Skeletal muscle cell (primary cell): ENCODE measurements at regions not wholly inside any gene's neighbourhood (a gene's known extent, or its start where the extent isn't known, plus 50 kb on each side); places are given as distances from the start of the nearest gene placed in this dataset.
"Not testable (repeated sequence)": the region's sequence is repeated elsewhere in the genome, so short reads cannot be mapped to it uniquely, and the experiment has no call there.

Experiments used
- DNase-seq: peaks from one replicate; pipeline ENCODE4 v3.0.0-alpha.2; 2010; ENCODE audit warnings: low read depth
- H3K4me3 ChIP-seq: 2 replicates; pipeline ENCODE4 v1.5.1; 2011; ENCODE audit warnings: low read depth, mild to moderate bottlenecking, control low read depth, low read length, moderate library complexity

DNA sequence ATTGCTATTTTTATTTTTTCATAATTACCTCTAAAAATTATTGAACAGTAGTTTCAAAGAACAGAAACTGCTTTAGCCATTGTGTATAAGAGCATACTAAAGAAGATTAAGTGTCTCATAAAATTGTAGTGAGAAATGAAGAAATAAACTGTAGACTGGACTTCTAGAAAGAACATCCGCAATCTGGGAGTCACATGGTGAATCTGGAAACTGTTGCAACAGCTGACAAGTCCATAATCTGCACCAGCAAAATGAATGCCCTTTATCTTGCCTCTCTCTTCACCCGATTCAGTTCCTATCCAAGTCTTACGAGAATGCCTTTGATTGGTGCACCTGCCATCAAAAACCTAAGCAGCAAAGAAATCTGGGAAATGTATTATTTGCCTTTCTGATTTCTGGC lies 312.9 kb downstream of the NAF1 start:
- H3K4me3 ChIP-seq: no peak overlapping the region
- no peak for DNase-seq

DNA sequence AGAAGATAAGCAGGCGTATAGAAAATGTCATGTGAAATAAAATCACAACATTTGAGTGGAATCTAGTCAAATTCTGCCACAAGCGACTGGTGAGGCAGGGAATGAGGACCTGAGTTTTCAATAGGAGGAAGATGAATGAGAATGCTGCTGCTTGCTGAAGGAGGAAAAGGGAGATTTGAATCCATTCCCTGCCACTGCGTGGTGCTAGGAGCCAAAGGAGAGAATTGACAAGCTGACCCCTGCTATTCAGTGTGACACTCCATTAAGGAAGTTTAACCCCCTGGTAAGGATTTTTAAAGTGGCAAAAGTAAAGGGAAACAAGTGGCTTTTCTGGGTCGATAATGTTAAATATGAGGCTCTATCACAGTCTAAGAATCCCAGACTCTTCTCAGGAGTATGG lies 314.0 kb downstream of the NAF1 start:
- no peak for DNase-seq
- no peak overlapping the region for H3K4me3 ChIP-seq

- H3K4me3 ChIP-seq: not testable (repeated sequence)
Observed at GRCh38 chr4:162851241-162851758, 315.4 kb downstream of the NAF1 start.

GRCh38 chr4:162849937-162850336 lies 316.8 kb downstream of the NAF1 start:
- no peak for DNase-seq
- no peak overlapping the region for H3K4me3 ChIP-seq

More at GRCh38 chr4:162851241-162851758, 315.4 kb downstream of the NAF1 start:
- not testable (repeated sequence) for DNase-seq

DNA sequence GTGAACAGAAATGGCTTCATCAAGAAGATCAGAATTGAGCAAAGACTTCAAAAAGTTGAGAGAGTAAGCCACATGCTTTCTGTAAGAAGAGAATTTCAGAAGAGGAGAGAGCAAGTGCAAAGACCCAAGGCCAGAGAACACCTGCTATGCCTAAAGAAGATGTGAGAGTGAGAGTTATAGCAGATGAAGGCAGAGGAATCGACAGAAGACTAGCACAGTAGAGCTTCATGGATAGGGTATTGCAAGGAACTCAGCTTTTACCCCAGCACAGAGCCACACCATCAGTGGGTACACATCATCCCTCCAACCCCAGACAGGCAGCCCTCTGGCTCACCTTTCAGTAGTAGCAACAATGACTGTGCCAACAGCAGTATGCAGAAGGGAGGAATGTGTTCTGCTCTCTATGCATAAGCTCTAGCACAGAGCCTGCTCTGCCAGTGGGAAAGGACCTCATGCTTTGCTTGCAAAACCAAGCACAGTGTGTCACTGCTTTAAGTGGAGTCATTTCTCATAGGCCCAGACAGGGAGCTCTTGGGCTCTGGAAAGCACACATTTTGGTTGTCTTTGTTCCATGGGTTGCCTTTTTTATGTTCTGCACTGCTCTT lies 318.6 kb downstream of the NAF1 start:
- no peak overlapping the region for H3K4me3 ChIP-seq
- no peak for DNase-seq

GRCh38 chr4:162841753-162842152 lies 324.9 kb downstream of the NAF1 start:
- no peak overlapping the region for H3K4me3 ChIP-seq
- no peak for DNase-seq

GRCh38 chr4:162839814-162840213 lies 326.9 kb downstream of the NAF1 start:
- no peak for DNase-seq
- no peak overlapping the region for H3K4me3 ChIP-seq

GRCh38 chr4:162838671-162839070 lies 328.0 kb downstream of the NAF1 start:
- H3K4me3 ChIP-seq: no peak overlapping the region
- DNase-seq: no peak

DNA sequence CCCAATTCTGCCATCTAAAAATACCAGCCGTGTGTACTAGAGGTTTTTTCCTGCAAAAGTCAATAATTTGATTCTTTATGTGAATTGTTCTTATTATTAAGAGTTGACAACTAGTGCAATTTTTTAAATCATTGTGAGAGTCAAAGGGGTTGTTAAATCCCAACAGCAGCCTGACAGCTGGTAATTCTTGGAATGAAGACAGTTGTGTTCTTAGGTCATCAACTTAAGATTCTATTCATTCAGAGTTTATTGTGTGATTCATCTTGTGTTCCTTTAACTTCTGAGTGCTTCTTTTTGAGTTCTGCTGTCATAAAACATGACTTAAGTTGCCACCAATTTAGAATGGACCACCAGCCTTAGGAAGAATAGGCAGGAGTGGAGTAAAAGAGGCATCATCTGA lies 329.0 kb downstream of the NAF1 start:
- no peak overlapping the region for H3K4me3 ChIP-seq
- no peak for DNase-seq

- no peak overlapping the region for H3K4me3 ChIP-seq
Observed at GRCh38 chr4:162837241-162837640, 329.4 kb downstream of the NAF1 start.

DNA sequence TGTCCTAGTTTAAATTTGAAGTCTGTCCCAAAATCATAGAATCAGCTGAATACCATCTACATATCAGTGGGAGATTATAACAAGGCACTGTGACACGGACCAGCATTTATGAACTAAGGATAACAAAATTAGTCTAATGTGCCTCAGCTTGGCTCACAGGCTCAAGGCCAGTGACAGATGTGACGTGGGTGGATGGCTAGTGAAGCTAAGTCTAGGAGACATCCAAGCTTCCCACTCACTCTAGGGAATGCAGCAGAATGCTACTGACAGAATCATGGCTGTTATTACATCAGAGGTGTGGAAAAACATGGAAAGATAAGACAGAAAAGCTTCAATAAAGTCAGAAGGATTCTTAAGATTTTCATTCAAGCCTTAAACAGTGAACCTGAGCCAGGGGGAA lies 329.9 kb downstream of the NAF1 start:
- DNase-seq: no peak
- H3K4me3 ChIP-seq: no peak overlapping the region

More at GRCh38 chr4:162837241-162837640, 329.4 kb downstream of the NAF1 start:
- no peak for DNase-seq

DNA sequence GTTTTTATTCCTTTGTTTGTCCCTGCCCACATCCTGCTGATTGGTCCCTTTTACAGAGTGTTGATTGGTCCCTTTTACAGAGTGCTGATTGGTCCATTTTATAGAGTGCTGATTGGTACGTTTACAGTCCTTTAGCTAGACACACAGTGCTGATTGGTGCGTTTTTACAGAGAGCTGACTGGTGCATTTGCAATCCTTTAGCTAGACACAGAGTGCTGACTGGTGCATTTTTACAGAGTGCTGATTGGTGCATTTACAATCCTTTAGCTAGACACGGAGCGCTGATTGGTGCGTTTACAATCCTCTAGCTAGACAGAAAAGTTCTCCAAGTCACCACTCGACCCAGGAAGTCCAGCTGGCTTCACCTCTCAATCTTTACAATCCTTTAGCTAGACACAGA lies 330.4 kb downstream of the NAF1 start:
- H3K4me3 ChIP-seq, DNase-seq: not testable (repeated sequence)

- no peak overlapping the region for H3K4me3 ChIP-seq
- DNase-seq: no peak
Observed at GRCh38 chr4:162830899-162831298, 335.8 kb downstream of the NAF1 start.

- not testable (repeated sequence) for H3K4me3 ChIP-seq, DNase-seq
Observed at GRCh38 chr4:162817374-162817773, 349.3 kb downstream of the NAF1 start.

- H3K4me3 ChIP-seq: no peak overlapping the region
- DNase-seq: no peak
Observed at GRCh38 chr4:162804351-162804924, 362.3 kb downstream of the NAF1 start.

GRCh38 chr4:162803378-162803777 lies 363.3 kb downstream of the NAF1 start:
- H3K4me3 ChIP-seq: no peak overlapping the region

GRCh38 chr4:162797108-162797507 lies 369.6 kb downstream of the NAF1 start:
- H3K4me3 ChIP-seq: no peak overlapping the region

More at GRCh38 chr4:162803378-162803777, 363.3 kb downstream of the NAF1 start:
- DNase-seq: no peak

GRCh38 chr4:162793571-162793970 lies 373.1 kb downstream of the NAF1 start:
- DNase-seq: no peak
- H3K4me3 ChIP-seq: no peak overlapping the region

More at GRCh38 chr4:162797108-162797507, 369.6 kb downstream of the NAF1 start:
- DNase-seq: no peak

- DNase-seq: no peak
- H3K4me3 ChIP-seq: no peak overlapping the region
Observed at GRCh38 chr4:162793004-162793403, 373.7 kb downstream of the NAF1 start.

GRCh38 chr4:162791226-162791625 lies 375.5 kb downstream of the NAF1 start:
- no peak for DNase-seq
- no peak overlapping the region for H3K4me3 ChIP-seq

- no peak for DNase-seq
- no peak overlapping the region for H3K4me3 ChIP-seq
Observed at GRCh38 chr4:162787120-162787519, 379.6 kb downstream of the NAF1 start.
